Right atrium auricular region (tissue), 2 donors: ENCODE measurements at regions not wholly inside any gene's neighbourhood (a gene's known extent, or its start where the extent isn't known, plus 50 kb on each side); places are given as distances from the start of the nearest gene placed in this dataset.

Source experiments
- DNase-seq: peaks from one replicate; pipeline ENCODE4 v3.0.0-alpha.2; 2019; ENCODE audit warnings: low spot score
- H3K27ac ChIP-seq, 2 donors: fragments of 200-600 bp; sonication (generic); 1 replicate in 1 of 2; 2 replicates in 1 of 2; pipeline ENCODE4 v1.5.1; 2016 to 2019
- H3K27me3 ChIP-seq, 2 donors: fragments of 200-600 bp; sonication (generic); one replicate each; pipeline versions ENCODE4 v1.5.1 to v1.6.0; 2017 to 2019
- H3K36me3 ChIP-seq: fragments of 200-600 bp; sonication (generic); one replicate; pipeline ENCODE4 v1.5.1; 2016
- H3K4me1 ChIP-seq, 2 donors: fragments of 200-600 bp; sonication (generic); one replicate each; pipeline versions ENCODE4 v1.5.1 to v1.6.0; 2017 to 2019
- H3K4me3 ChIP-seq, 2 donors: fragments of 200-600 bp; sonication (generic); 1 replicate in 1 of 2; 2 replicates in 1 of 2; pipeline ENCODE4 v1.5.1; 2017 to 2019; ENCODE audit warnings: mild to moderate bottlenecking in 1 of 2, moderate library complexity in 1 of 2
- H3K9me3 ChIP-seq, 2 donors: fragments of 200-600 bp; sonication (generic); one replicate each; pipeline ENCODE4 v1.5.1; 2019
- TF ChIP-seq, protein P1 (sequence below), 2 donors: fragments of 200-600 bp; sonication (generic); IDR thresholded peaks; one replicate each; pipeline ENCODE4 v1.5.1; 2019; ENCODE audit warnings: antibody characterized with exemption in 2 of 2

GRCh38 chr4:127410201-127410600 is 222.6 kb upstream of the INTU start:
- Histone ChIP-seq H3K27me3 (no peaks in the 10 kb centered on the region), H3K9me3 (peaks cover 0 to 7% of the 10 kb centered on the region in 2 donors), H3K36me3 (no peaks in the 10 kb centered on the region), H3K27ac (peak overlapping the region in 1 of 2 donors; percentile 26), H3K4me3 (no peak overlapping the region), H3K4me1 (no peaks in the 10 kb centered on the region)
- peak; percentile 80 for DNase-seq
- TF ChIP-seq, protein P1, sequence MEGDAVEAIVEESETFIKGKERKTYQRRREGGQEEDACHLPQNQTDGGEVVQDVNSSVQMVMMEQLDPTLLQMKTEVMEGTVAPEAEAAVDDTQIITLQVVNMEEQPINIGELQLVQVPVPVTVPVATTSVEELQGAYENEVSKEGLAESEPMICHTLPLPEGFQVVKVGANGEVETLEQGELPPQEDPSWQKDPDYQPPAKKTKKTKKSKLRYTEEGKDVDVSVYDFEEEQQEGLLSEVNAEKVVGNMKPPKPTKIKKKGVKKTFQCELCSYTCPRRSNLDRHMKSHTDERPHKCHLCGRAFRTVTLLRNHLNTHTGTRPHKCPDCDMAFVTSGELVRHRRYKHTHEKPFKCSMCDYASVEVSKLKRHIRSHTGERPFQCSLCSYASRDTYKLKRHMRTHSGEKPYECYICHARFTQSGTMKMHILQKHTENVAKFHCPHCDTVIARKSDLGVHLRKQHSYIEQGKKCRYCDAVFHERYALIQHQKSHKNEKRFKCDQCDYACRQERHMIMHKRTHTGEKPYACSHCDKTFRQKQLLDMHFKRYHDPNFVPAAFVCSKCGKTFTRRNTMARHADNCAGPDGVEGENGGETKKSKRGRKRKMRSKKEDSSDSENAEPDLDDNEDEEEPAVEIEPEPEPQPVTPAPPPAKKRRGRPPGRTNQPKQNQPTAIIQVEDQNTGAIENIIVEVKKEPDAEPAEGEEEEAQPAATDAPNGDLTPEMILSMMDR (IDR thresholded peaks at IDR 0.05), result no peak

DNA sequence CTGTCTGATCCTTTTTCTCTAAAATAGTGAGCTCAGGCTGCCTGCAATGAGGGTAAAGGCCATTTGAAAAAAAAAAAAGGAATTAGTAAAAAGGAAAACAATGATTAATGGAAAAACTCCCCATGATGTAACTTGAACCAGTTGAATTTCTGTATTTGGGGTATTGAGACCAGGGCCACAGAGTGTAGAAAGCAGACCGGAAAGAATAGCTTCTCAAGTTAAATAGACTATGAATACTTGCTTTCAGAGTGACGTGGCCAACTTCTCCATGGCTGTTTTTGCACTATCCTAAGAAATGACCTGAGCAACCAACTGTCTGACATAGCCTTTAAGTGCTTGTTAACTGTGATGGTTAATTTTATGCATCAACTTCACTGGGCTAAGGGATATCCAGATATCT is 222.1 kb upstream of the INTU start:
- H3K27ac ChIP-seq, result peak overlapping the region in 1 of 2 donors; percentile 26
- no peaks in the 10 kb centered on the region for H3K36me3 ChIP-seq
- H3K4me3 ChIP-seq, result no peak overlapping the region
- DNase-seq, result no peak
- no peaks in the 10 kb centered on the region for H3K27me3 ChIP-seq
- H3K9me3 ChIP-seq, result peaks cover 0 to 7% of the 10 kb centered on the region in 2 donors
- H3K4me1 ChIP-seq, result no peaks in the 10 kb centered on the region
- TF ChIP-seq, protein P1 (IDR thresholded peaks at IDR 0.05), result no peak

GRCh38 chr4:127414951-127415606 is 217.7 kb upstream of the INTU start:
- DNase-seq, result no peak
- Histone ChIP-seq H3K27ac (no peak overlapping the region), H3K36me3 (no peaks in the 10 kb centered on the region), H3K4me3 (no peak overlapping the region), H3K27me3 (no peaks in the 10 kb centered on the region), H3K9me3 (no peaks in the 10 kb centered on the region), H3K4me1 (no peaks in the 10 kb centered on the region)
- TF ChIP-seq, protein P1 (IDR thresholded peaks at IDR 0.05), result no peak

- H3K4me3 ChIP-seq, result no peak overlapping the region
Observed at GRCh38 chr4:127416115-127416514, 216.6 kb upstream of the INTU start.

DNA sequence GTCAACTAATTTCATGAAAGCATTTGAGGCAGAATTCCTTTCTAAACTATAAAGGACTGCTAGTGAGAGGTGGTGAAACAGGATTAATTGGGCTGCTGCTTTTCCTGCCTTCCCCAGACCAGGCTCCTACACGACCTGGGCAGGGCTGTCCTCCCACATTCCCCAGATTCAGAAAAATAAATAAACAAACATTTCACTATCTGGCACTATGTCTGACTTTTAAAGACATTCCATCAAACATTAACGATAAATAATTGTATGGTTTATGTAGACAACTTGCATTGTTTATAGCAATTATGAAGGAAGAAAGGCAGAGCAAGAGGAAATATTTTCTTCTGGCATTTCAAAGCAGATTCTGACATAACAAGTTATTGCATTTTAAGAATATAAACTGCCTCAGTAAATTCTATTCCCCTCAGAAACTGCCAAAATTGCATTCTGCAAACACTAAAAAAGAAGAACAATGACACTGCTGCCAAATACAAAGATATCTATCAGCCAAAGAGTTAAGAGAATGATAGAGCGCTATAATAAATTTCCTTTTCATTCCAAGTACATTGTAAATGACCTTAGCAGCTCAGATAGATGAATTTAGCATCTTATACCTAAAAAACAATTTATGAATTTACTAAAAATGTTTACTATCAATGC is 214.7 kb upstream of the INTU start:
- H3K4me3 ChIP-seq, result no peak overlapping the region
- no peak for DNase-seq
- H3K9me3 ChIP-seq, result no peaks in the 10 kb centered on the region
- no peaks in the 10 kb centered on the region for H3K27me3 ChIP-seq
- no peaks in the 10 kb centered on the region for H3K4me1 ChIP-seq
- TF ChIP-seq, protein P1 (IDR thresholded peaks at IDR 0.05), result no peak
- H3K36me3 ChIP-seq, result no peaks in the 10 kb centered on the region
- no peak overlapping the region for H3K27ac ChIP-seq

More at GRCh38 chr4:127416115-127416514, 216.6 kb upstream of the INTU start:
- H3K27me3 ChIP-seq, result no peaks in the 10 kb centered on the region
- DNase-seq, result no peak
- H3K27ac ChIP-seq, result no peak overlapping the region
- H3K9me3 ChIP-seq, result no peaks in the 10 kb centered on the region
- TF ChIP-seq, protein P1 (IDR thresholded peaks at IDR 0.05), result no peak
- H3K4me1 ChIP-seq, result no peaks in the 10 kb centered on the region
- no peaks in the 10 kb centered on the region for H3K36me3 ChIP-seq
